Stomach (tissue), 4 donors: ENCODE measurements at regions not wholly inside any gene's neighbourhood (a gene's known extent, or its start where the extent isn't known, plus 50 kb on each side); places are given as distances from the start of the nearest gene placed in this dataset.

Experiments used
- CTCF ChIP-seq, 7 experiments: fragments of 450-650 bp in 4 of 7; fragments of 200-600 bp in 3 of 7; sonication (generic) in 3 of 7; IDR thresholded peaks; one replicate each; pipeline ENCODE4 v1.5.1; 2016 to 2019; ENCODE audit warnings: antibody characterized with exemption in 7 of 7, control low read depth in 2 of 7, mild to moderate bottlenecking in 1 of 7
- POLR2A ChIP-seq, 4 donors: fragments of 450-650 bp; IDR thresholded peaks; one replicate each; pipeline ENCODE4 v1.6.1; 2016; ENCODE audit warnings: antibody characterized with exemption in 4 of 4, control low read depth in 2 of 4, mild to moderate bottlenecking in 1 of 4, moderate library complexity in 1 of 4
- POLR2AphosphoS5 ChIP-seq, 3 donors: sonication (generic); formaldehyde crosslinking; IDR thresholded peaks; one replicate each; pipeline ENCODE4 v1.6.1; 2016; ENCODE audit warnings: antibody characterized with exemption in 3 of 3

DNA sequence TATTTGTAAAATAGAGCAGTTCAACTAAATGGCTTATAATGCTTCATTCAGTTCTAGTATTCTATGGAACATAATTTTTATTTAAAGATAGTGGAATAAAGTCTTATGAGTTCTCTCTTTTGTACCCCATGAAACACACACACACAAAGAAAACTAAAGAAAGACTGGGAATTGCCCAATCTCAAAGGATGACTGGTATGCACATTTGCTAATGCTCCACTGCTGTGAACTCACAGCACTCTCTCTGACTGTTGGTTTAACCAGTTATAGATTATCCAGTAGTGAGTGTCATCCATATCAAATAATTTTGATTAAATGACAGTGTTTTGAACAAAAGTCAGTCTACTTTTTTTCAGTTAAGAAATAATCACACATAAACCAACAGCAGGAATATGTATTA lies 1082.4 kb upstream of the B3GALT2 start:
- TF ChIP-seq POLR2A (IDR thresholded peaks at IDR 0.05) = no peak
- TF ChIP-seq CTCF (IDR thresholded peaks at IDR 0.05) = no peak
- TF ChIP-seq POLR2AphosphoS5 (IDR thresholded peaks at IDR 0.05) = no peak
